MG63 (cell line): ENCODE measurements at regions not wholly inside any gene's neighbourhood (a gene's known extent, or its start where the extent isn't known, plus 50 kb on each side); places are given as distances from the start of the nearest gene placed in this dataset.
A peak's percentile ranks its signal among the peaks of the same experiment; 100 is the strongest.

ENCODE experiments used
- DNase-seq: peaks from one replicate; pipeline ENCODE4 v3.0.0-alpha.2; 2020
- H3K27me3 ChIP-seq: fragments of 250-450 bp; sonication (Bioruptor Pico); 2 replicates; pipeline ENCODE4 v1.5.1; 2020; ENCODE audit warnings: mild to moderate bottlenecking, moderate library complexity
- H3K36me3 ChIP-seq: fragments of 250-450 bp; sonication (Bioruptor Pico); 2 replicates; pipeline ENCODE4 v1.5.1; 2020; ENCODE audit warnings: mild to moderate bottlenecking, moderate library complexity
- H3K4me3 ChIP-seq: fragments of 250-450 bp; sonication (Bioruptor Pico); 2 replicates; pipeline ENCODE4 v1.5.1; 2020; ENCODE audit warnings: mild to moderate bottlenecking, moderate library complexity
- H3K9me3 ChIP-seq: fragments of 250-450 bp; sonication (Bioruptor Pico); 2 replicates; pipeline ENCODE4 v1.5.1; 2020; ENCODE audit warnings: mild to moderate bottlenecking, moderate library complexity

DNA sequence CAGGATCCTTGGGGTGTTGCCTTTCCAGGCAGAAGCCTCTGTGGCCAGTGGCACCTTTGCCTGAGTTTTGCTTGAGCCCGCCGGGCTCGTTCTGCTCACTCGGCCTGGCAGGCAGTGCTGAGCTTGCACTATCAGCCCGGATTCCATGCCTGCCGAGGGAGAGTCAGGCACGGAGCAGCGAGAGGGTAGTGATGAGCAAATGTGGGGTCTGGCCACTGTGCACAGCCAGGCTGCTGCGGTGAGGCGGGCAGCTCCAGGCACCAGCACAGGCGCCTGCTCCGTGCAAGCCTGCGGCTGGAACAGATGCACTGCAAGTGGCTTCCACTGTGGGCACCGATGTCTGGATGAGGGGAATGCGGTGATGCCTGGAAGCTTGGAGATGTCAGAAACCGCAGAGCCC lies 619.2 kb downstream of the RAPGEF2 start:
- Histone ChIP-seq H3K4me3 (no peak overlapping the region), H3K9me3 (no peaks in the 10 kb centered on the region), H3K27me3 (no peaks in the 10 kb centered on the region), H3K36me3 (no peaks in the 10 kb centered on the region)
- DNase-seq: no peak

- DNase-seq: no peak
- Histone ChIP-seq H3K27me3 (no peaks in the 10 kb centered on the region), H3K4me3 (no peak overlapping the region), H3K36me3 (no peaks in the 10 kb centered on the region), H3K9me3 (no peaks in the 10 kb centered on the region)
Measured at GRCh38 chr4:159722918-159723317, 620.0 kb downstream of the RAPGEF2 start.

- DNase-seq: no peak
- no peaks in the 10 kb centered on the region for H3K27me3 ChIP-seq
- no peak overlapping the region for H3K4me3 ChIP-seq
- H3K36me3 ChIP-seq: no peaks in the 10 kb centered on the region
- H3K9me3 ChIP-seq: no peaks in the 10 kb centered on the region
Measured at GRCh38 chr4:159723341-159724048, 620.6 kb downstream of the RAPGEF2 start.

GRCh38 chr4:159725571-159725970 lies 622.7 kb downstream of the RAPGEF2 start:
- no peaks in the 10 kb centered on the region for H3K27me3 ChIP-seq
- no peaks in the 10 kb centered on the region for H3K36me3 ChIP-seq
- no peak overlapping the region for H3K4me3 ChIP-seq
- DNase-seq: no peak
- H3K9me3 ChIP-seq: no peaks in the 10 kb centered on the region

GRCh38 chr4:159735281-159736207 lies 632.7 kb downstream of the RAPGEF2 start:
- Histone ChIP-seq H3K4me3 (no peak overlapping the region), H3K9me3 (no peaks in the 10 kb centered on the region), H3K36me3 (no peaks in the 10 kb centered on the region), H3K27me3 (no peaks in the 10 kb centered on the region)
- no peak for DNase-seq

DNA sequence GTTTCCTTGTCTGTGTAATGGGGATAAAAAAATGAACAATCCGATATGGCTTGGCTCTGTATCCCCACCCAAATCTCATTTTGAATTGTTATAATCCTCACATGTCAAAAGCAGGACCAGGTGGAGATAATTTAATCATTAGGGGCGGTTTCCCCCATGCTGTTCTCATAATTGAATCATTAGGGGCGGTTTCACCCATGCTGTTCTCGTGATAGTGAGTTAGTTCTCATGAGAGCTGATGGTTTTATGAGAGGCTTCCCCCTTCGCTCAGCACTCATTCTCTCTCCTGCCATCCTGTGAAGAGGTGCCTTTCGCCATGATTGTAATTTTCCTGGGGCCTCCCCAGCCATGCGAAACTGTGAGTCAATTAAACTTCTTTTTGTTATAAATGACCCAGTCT lies 633.5 kb downstream of the RAPGEF2 start:
- no peaks in the 10 kb centered on the region for H3K9me3 ChIP-seq
- no peaks in the 10 kb centered on the region for H3K27me3 ChIP-seq
- no peak for DNase-seq
- no peak overlapping the region for H3K4me3 ChIP-seq
- H3K36me3 ChIP-seq: no peaks in the 10 kb centered on the region

- no peak for DNase-seq
- Histone ChIP-seq H3K9me3 (no peaks in the 10 kb centered on the region), H3K36me3 (no peaks in the 10 kb centered on the region), H3K4me3 (no peak overlapping the region), H3K27me3 (no peaks in the 10 kb centered on the region)
Measured at GRCh38 chr4:159743971-159744370, 641.1 kb downstream of the RAPGEF2 start.

GRCh38 chr4:159747983-159748382 lies 645.1 kb downstream of the RAPGEF2 start:
- DNase-seq: no peak
- H3K4me3 ChIP-seq: no peak overlapping the region
- no peaks in the 10 kb centered on the region for H3K27me3 ChIP-seq
- no peaks in the 10 kb centered on the region for H3K36me3 ChIP-seq
- no peaks in the 10 kb centered on the region for H3K9me3 ChIP-seq

GRCh38 chr4:159748834-159749444 lies 646.1 kb downstream of the RAPGEF2 start:
- H3K27me3 ChIP-seq: no peaks in the 10 kb centered on the region
- H3K4me3 ChIP-seq: no peak overlapping the region
- DNase-seq: no peak
- no peaks in the 10 kb centered on the region for H3K36me3 ChIP-seq
- H3K9me3 ChIP-seq: no peaks in the 10 kb centered on the region

- Histone ChIP-seq H3K27me3 (no peaks in the 10 kb centered on the region), H3K9me3 (no peaks in the 10 kb centered on the region), H3K36me3 (no peaks in the 10 kb centered on the region), H3K4me3 (no peak overlapping the region)
- no peak for DNase-seq
Measured at GRCh38 chr4:159757499-159757898, 654.6 kb downstream of the RAPGEF2 start.

DNA sequence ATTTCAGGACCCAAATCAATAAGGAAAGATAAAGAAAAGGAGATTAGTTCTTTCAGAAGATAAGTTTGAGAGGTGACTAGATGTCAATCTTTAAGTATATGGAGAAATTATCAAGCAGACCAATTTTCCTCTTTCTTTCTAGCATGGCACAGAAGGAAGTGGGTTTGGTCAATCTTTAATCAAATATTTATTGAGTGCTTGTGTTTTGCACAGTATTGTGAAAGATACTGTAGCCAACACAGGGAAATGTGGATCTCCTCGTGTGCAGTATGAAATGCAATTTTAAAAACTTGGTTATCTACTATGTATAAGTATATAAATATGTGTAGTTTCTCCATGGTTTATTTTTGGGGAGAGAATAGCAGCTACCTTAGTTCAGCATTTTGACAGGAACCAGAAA lies 655.2 kb downstream of the RAPGEF2 start:
- Histone ChIP-seq H3K27me3 (no peaks in the 10 kb centered on the region), H3K4me3 (no peak overlapping the region), H3K36me3 (no peaks in the 10 kb centered on the region), H3K9me3 (no peaks in the 10 kb centered on the region)
- DNase-seq: no peak

DNA sequence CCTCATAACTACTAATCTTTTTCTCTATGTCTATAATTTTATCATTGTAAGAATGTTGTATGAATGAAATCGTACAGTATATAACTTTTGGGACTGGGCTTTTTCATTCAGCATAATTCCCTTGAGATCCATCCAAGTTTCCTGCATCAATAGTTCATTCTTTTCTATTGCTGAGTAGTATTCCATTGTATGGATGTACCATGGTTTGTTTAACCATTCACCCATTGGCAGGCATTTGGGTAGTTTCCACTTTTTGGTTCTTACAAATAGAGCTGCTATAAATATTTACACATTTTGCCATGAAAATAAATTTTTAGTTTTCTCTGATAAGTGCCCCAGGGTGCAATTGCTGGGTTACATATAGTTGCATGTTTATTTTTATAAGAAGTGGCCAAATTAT lies 659.8 kb downstream of the RAPGEF2 start:
- Histone ChIP-seq H3K27me3 (no peaks in the 10 kb centered on the region), H3K9me3 (no peaks in the 10 kb centered on the region), H3K36me3 (no peaks in the 10 kb centered on the region), H3K4me3 (no peak overlapping the region)
- no peak for DNase-seq

- no peaks in the 10 kb centered on the region for H3K27me3 ChIP-seq
- peak; percentile 10 for DNase-seq
- H3K36me3 ChIP-seq: no peaks in the 10 kb centered on the region
- H3K4me3 ChIP-seq: no peak overlapping the region
- no peaks in the 10 kb centered on the region for H3K9me3 ChIP-seq
Measured at GRCh38 chr4:159764343-159764952, 661.6 kb downstream of the RAPGEF2 start.

DNA sequence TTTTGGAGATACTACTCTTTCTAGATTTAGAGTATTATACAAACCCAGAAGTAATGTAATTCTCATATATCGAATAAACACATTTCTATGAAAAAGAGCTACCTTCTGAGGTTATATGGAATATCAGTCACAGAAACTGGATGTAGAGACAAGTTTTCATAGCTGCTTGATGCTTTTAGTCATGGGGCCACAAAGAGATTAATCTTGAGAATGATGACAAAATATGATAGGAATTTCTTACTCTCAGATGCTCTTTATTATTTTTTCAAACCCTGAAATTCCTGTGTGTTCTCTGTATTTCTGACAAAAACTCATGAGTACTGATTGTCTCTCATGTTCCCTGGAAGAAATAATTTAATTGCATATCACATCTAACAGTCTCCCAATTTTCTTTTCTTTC lies 662.5 kb downstream of the RAPGEF2 start:
- Histone ChIP-seq H3K9me3 (no peaks in the 10 kb centered on the region), H3K36me3 (no peaks in the 10 kb centered on the region), H3K4me3 (no peak overlapping the region), H3K27me3 (no peaks in the 10 kb centered on the region)
- no peak for DNase-seq

DNA sequence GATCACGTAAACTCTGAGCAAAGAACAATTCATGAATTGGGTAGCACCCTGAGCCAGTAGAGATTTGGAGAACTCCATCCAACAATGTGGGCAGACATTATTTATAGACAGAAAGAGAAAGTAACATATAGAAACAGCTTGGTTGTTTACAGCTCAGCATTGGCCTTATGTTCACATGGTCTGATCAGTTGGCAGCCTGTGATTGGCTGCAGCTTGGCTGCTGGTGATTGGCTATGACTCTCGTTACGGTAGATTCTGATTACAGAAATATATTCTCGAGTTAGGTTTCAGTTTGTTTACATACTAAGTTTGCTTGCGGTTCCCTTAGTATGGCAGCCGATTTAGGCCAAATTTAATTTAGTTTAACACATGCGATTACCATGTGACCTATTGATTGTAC lies 663.4 kb downstream of the RAPGEF2 start:
- no peaks in the 10 kb centered on the region; the same call in 1 of the 2 replicates for H3K27me3 ChIP-seq
- DNase-seq: no peak
- H3K4me3 ChIP-seq: no peak overlapping the region
- H3K9me3 ChIP-seq: no peaks in the 10 kb centered on the region
- H3K36me3 ChIP-seq: no peaks in the 10 kb centered on the region

GRCh38 chr4:159767406-159767805 lies 664.5 kb downstream of the RAPGEF2 start:
- DNase-seq: no peak
- H3K36me3 ChIP-seq: no peaks in the 10 kb centered on the region
- H3K4me3 ChIP-seq: no peak overlapping the region
- H3K9me3 ChIP-seq: no peaks in the 10 kb centered on the region
- no peaks in the 10 kb centered on the region; the same call in 1 of the 2 replicates for H3K27me3 ChIP-seq

- DNase-seq: no peak
Measured at GRCh38 chr4:159768016-159768415, 665.1 kb downstream of the RAPGEF2 start.

More at GRCh38 chr4:159768016-159768415, 665.1 kb downstream of the RAPGEF2 start:
- no peak overlapping the region for H3K4me3 ChIP-seq
- no peaks in the 10 kb centered on the region for H3K9me3 ChIP-seq
- H3K36me3 ChIP-seq: no peaks in the 10 kb centered on the region
- H3K27me3 ChIP-seq: no peaks in the 10 kb centered on the region; the same call in 1 of the 2 replicates
